ENCODE measurements at regions not wholly inside any gene's neighbourhood (a gene's known extent, or its start where the extent isn't known, plus 50 kb on each side); places are given as distances from the start of the nearest gene placed in this dataset.
"Not testable (repeated sequence)": the region's sequence is repeated elsewhere in the genome, so short reads cannot be mapped to it uniquely, and the experiment has no call there.

DNA sequence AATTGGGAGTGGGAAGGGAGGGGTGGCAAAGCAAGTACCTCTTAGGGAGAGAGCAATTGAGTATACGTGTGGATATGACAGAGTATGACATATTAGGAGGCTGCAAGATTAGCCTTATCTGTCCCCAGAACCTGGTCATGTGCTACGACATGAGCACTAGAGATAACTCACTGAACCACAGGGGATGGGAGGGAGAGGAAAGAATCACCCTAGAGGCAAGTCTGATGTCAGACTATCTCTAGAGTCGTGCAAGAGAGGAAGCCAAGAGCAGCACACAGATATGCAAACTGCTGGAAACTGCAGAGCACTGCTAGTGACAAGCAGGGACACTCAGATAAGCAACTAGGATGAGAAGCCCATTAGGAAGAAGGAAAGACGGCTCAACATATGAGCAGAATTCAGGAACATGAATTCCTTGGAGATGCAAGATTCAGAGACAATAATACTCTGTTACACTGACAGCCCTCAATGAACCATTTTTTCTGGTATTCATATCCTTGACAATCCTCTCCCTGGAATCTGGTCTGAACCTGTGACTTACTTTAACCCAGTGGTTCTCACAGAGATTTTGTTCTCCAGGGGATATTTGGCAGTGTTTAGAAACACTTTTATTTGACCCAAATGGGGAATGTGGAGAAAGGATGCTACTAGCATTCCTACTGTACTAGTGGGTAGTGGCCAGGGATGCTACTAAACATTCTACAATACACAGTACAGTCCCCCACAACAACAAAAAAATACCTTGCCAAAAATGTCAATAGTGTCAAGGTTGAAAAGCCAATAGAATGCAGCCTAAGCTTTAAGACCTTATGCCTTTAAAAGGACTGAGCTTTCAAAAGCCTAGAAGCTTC, 84.0 kb upstream of the BMP2K start:
- no peak for DNase-seq

DNA sequence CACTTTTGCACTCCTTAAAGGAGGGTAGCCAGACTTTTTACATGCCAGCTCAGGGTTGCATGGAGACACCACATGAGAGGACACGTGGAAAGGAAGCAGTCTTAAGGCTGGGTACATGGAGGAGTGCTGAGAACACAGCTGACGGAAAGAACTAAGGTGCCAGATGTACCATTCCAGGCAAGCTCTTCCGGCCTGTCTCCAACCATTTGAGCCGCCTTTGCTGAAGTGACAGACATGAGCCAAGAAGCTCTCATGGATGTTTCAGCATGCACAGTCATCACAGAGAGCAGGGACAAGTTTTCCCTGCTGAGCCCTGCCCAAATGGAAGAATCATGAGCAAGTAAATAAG, 83.4 kb upstream of the BMP2K start:
- no peak for DNase-seq

DNA sequence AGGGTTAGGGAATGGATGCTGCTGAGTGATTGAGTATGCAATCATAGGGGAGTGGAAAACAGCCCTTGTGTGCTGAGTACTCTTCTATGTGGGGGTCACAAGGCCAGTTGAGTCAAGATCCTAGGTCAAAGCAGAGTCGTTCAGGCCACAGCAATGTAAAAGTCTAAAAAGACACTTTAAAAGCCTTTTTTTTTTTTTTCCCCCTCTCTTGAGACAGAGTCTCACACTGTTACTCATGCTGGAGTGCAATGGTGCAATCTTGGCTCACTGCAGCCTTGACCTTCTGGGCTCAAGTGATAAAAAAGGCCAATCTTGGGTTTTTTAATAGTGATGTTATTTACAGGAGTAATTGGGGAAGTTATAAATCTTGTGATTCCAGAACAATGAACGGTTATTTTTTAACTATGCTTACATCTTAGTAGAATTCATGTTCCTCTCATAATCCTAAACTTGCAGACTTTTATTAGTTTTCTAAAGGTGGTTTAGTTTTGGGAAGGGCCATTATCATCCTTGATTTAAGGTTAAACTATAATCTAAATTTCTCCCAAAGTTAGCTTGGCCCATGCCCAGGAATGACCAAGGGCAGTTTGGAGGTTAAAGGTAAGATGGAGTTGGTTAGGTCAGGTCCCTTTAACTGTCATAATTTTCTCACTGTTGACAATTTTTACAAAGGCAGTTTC, 82.2 kb upstream of the BMP2K start:
- DNase-seq = no peak

DNA sequence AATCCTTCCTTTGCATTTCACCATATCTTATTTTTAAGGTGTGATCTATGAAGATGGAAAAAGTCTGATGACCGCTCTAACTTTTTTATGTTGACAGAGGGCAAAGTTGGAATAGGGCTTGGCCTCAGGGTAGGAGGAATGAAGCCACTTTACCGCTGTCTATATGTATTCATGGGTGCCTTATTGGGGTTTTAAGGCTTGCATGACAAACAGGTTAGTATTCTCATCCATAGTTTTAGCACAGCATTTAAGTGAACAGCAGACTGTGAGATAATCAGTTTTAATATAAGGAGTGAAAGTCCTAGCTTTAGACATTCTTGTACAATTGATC, 81.7 kb upstream of the BMP2K start:
- no peak for DNase-seq

DNA sequence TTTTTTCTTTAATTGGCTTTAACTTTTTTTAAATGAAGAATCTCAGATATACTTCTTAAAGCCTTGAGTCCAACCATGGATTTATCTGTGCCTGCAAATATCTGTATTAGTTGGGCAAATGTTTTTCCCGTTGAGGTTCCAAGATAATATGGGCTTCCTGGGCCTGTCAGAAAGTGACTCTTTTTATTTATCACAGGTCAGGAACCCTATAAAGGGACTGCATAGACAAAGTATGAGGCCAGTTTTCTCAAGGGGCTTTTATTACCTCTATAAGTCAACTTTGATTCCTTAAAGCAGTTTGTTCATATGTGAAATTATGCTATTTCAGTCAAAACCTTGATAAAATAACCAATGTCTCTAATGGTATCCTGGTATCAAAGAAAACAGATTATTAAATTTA, 80.2 kb upstream of the BMP2K start:
- no peak for DNase-seq

DNA sequence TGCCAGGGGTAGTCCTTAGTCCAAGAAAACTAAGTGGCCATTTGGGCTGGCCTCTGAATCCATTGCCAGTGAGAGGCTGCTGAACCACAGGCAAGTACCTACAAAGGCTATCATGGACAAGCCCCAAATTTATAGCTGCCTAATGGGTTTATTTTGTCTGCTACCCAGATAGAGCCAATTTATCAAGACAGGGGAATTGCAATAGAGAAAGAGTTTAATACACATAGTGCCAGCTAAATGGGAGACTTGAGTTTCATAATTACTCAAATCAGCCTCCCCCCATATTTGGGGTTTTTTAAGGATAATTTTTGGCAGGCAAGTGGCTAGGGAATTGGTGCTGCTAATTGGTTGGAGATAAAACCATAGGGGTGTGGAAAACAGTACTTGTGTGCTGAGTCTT, 73.1 kb upstream of the BMP2K start:
- no peak for DNase-seq

DNA sequence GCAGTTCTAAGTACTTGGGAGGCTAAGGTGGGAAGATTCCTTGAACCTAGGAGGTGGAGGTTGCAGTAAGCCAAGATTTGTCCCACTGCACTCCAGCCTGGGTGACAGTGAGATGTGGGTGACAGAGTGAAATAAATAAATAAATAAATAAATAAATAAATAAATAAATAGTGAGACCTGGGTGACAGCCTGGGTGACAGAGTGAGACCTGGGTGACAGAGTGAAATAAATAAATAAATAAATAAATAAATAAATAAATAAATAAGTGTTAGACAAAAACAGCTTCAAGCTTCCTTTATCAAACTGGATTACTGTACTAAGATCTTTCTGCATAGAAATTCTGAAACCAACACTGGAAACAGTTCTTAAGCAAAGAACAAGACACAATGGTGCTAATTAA, 71.8 kb upstream of the BMP2K start:
- no peak for DNase-seq

DNA sequence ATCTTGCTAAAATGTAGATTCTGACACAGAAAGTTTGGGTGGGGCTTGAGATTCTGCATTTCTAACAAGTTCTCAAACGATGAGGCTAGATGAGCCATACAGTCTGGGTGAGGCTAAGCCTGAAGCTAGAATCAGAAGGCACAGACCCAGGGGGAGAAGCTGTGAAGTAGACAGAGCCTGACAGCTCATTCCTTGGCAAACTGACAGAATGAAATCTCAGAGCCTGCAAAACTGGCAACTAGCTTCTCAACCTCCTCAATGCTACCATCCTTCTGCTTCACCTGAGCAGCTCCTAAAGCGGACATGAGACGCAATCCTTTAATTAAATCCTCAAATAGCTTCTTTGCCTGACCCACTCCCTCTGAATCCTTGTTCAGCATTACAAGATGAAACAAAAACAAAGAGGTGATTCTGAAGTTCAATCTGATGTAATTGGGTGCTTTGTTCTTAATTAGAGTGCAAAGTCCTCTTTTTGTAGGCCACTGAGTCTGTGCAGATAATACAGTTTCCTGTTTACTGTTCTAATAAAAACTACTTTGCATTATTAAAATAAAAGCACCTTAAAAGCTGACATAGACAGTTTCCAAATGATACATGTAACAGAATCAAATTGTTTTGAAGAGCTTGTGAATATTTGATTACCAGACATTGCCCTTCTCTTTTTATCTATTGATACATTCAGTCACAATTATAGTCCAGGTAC, 71.0 kb upstream of the BMP2K start:
- DNase-seq = peak; percentile 31

DNA sequence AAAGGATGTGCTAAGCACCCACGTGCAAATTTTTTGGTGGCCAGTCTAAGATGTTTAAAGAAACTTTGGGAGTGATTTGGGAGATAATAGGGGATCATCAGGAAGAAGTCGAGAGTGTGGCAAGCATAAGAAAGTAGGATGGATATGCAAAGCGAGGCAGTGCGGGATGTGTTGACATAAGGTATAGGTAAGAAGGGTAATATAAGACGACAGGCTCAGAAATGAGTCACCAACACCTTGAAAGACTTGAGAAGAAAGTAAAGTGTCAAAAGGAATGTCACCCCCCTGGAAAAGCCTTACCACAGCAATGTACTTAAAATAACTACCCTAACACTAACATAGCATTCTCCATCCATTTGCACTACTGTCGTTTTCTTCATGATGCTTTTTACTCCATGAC, 69.8 kb upstream of the BMP2K start:
- no peak for DNase-seq

DNA sequence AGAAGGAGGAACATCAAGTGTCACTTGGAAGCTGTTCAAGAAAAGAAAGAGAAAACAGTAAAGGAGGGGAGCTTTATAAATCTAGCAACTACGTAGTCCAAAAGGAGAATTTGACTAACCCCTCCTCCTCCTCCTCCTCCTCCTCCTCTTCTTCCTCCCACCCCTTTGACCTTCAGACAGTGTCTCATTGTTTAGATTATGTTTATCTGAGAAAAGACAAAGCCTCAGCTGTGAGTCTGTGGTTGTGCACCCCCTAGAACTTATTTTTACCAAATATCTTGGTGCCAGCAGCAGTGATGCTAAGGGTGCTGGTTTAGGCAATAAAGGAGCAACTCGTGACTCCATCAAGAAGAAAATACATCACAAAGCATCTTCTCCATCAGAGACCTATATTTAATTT, 68.9 kb upstream of the BMP2K start:
- no peak for DNase-seq

DNA sequence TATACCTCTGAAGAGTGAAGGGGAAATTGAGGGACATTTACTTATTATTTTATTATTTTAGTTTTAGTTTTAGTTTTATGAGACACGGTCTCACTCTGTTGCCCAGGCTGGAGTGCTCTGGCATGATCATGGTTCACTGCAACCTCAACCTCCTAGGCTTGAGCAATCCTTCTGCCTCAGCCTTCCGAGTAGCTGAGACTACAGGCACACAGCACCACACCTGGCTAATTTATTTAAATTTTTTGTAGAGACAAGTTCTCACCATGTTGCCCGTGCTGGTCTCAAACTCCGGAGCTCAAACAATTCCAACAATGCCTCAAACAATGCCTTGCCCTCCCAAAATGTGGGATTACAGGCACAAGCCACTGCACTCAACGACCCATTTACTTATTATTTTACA, 68.4 kb upstream of the BMP2K start:
- DNase-seq = no peak

DNA sequence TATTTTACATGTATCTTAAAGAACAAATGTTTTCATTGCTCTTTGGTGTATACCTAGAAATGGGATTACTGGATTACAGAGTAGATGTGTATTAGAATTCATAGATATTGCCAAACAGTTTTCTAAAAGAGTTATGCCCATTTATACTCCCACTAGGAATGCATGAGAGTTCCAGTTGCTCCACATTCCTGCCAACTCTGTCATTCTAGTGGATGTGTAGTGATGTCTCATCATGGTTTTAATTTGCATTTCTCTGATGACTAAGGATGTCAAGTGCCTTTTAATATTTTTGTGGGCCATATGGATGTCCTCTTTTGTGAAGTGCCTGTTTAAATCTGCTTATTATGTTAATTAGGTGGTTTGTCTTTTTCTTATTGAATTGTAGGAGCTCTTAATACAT, 65.6 kb upstream of the BMP2K start:
- DNase-seq = no peak

DNA sequence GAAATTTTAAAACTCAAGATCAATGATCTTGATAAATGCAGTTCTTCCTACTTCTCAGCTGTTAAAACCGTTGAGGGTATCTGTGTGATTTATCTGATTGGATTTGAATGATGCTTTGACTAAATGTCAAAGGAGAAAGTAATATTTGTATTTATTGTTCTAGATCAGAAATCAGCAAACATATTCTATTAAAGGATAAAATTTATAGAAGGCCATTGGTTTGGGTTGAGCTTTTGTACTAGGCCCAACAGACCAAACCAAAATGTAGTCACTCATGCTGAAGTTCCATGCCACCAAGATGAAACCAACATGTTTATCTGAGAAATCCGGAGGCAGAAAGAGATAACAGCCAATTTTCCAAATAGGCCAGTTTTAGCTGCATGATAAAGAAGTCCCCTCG, 64.5 kb upstream of the BMP2K start:
- no peak for DNase-seq

DNA sequence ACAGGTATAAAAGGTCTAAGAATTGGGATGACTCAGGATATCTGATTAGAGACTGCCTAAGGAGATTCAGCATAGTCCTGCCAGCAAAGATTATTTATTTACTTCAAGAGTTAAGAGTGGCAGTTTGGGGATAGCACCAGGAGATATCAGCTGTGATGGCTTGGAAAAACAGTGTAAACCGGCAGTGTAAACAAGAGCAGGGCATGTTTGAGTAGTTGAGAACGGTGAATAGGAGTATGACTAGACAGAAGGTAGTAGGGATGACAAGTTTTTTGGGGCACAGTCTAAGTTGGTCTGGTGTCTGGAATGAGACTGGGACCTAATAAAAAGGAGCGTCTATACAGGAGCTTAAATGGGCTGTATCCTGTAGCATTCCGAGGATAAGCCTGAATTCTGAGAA, 61.6 kb upstream of the BMP2K start:
- DNase-seq = not testable (repeated sequence)

DNA sequence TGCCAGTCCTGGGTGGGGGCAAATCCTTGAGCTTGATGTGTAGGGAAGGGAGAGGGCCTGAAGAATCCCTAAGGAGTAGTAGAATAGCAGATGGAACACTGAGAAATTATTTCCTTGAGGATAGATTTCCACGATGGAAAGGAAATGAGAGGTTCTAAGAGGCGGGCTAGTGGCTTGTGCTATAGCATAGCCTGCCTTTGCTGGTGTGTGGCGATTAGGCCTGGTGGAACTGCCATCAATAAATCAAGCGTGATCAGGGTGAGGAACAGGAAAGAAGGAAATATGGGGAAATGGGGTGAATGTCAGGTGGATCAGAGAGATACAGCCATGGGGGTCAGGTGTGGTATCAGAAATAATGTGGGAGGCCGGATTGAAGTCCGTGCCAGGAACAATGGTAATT, 60.8 kb upstream of the BMP2K start:
- DNase-seq = not testable (repeated sequence)

DNA sequence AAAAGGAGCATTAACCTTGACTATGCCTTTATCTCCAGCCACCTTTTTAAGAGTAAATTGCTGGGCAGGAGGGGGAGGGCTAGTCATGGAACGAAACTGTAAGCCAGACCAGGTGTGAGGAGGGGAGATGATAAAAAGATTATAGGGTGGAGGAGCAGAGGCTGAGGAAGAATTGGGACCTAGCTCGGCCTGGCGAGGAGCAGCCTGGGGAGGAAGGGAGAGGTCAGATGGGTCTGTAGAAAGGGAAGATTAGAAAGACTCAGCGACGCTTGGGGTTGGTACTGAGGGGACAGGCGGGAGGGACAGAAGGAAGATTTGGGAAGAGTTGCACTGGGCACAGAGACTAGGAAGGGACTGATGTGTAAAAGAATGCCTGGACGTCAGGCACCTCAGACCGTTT, 58.4 kb upstream of the BMP2K start:
- DNase-seq = not testable (repeated sequence)

DNA sequence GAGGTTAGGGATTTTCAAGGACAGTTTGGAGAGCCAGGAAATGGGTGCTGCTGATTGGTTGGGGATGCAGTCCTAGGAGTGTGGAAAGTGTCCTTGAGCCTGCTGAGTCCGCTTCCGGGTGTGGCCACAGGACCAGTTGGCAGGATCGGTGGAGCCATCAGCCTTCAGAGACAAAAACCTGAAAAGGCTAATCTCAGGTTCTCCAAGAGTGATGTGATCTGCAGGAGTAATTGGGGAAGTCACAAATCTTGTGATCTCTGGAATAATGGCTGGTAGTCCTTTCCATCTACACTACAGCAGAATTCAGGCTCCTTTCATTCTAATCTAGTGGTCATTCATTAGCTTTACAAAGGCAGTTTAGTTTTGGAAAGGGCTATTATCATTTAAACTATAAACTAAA, 55.9 kb upstream of the BMP2K start:
- DNase-seq = no peak

DNA sequence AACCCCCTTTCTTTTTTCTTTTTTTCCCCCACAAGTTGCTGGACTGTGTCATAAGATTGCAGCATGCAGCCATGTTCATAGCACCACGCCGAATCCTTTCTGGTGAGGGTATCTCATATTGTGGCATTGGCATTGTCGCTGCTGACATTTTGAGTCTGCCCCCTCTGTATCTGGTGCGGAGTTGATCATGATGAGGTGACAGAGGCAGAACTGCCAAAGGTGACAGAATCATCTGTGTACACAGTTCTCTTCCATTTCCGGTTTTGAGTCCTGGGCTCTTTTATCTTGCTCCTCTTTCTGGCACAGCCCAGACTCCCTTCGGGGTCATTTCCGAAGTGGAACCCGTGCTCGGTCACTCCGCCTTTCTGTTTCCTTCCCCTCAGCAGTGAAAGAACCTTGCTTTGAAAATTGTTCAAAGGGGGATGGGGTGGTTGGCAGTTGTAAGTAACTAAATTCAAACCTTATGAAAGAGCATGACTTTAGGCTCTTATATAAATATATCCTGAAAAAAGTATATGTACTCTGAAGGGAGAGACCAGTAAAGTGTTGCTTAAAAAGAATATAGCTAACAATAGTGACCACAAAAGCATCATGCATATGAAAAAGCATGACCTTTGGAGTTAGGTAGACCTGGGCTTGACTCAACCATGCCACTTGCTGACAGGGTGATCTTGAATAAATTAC, 55.0 kb upstream of the BMP2K start:
- no peak for DNase-seq

DNA sequence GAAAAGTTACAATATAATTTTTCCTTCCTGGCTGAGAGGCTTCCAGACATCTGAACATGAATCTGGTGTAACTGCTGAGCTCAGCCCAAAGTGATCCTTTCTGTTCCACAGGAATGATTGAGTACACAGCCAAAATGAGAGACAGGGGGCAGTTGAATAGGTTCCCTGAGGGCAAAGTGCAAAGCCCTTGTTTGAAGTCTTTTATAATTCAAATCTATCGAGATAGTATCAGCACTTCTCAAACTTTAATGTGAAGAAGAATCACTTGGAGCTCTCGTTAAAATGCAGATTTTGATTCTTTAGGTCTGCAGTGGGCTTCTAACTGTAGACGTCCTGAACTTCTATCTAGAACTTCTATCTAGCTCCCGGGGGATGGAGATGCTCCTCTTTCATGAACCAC, 54.4 kb upstream of the BMP2K start:
- DNase-seq = no peak

DNA sequence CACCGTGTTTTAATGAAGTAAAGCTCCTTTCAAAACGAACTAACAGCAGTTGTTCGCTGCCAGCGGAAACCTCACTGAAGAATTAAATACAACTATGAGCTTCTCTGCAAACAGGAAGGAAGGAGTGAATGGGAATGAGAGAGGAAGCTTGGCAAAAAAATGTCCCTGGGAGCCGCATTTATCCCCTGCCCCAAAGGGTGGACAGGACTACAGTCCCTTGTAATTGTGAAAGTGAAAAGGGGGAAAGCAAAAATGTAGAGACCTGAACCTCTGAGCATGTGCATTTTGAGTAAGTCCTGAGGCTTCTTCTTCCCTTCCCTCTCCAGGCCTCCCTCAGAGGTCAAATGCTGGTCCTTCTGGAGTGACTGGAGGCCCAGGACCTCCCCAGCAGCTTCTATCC, 53.8 kb upstream of the BMP2K start:
- DNase-seq = no peak

DNA sequence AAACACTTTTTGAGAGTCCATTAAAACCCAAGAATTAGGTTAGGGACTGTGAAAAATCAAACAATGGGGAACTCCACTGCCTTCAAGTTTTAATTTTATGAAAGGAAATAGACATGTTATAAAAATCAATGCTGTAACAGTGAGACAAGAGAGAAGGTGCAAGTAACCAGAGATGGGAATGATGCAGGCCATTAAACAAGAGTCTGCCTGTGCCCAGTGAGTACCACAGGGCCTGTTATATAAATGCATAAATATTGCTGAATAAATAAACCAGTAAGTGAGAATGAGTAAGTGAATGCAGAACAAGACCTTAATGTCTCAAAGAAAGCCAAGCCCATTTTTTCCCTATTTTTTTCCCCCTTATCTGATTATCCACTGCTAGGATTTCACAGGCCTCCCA, 53.3 kb upstream of the BMP2K start:
- no peak for DNase-seq

Measured in eye (tissue), 1 donor.